HEK293 (cell line): ENCODE measurements at regions not wholly inside any gene's neighbourhood (a gene's known extent, or its start where the extent isn't known, plus 50 kb on each side); places are given as distances from the start of the nearest gene placed in this dataset.

Experiments
- CTCF ChIA-PET: fragments of 350-600 bp; formaldehyde crosslinking; extraction: SDS; loops from one replicate; lab custom pipeline; 2021; ENCODE audit warnings: antibody characterized with exemption; lab: Yijun Ruan, JAX
- POLR2A ChIA-PET: fragments of 300-600 bp; formaldehyde crosslinking; extraction: SDS; loops from one replicate; lab custom pipeline; 2020; ENCODE audit warnings: antibody characterized with exemption, inconsistent platforms; lab: Yijun Ruan, JAX
- H3K27ac ChIP-seq: fragments of 200-500 bp; sonication (Bioruptor generic); 2 replicates; pipeline ENCODE4 v1.5.1; 2014; ENCODE audit warnings: low read depth, low read length, control low read depth, inconsistent platforms; ENCODE audit errors: extremely low read depth
- H3K36me3 ChIP-seq, 2 experiments: fragments of 200-500 bp in 1 of 2; sonication (Bioruptor generic) in 1 of 2; 1 replicate in 1 of 2; 2 replicates in 1 of 2; pipeline ENCODE4 v1.5.1; 2014 to 2017; ENCODE audit warnings: inconsistent platforms in 2 of 2, low read length in 2 of 2; ENCODE audit not compliant: control insufficient read depth in 2 of 2, insufficient read depth in 1 of 2
- H3K4me1 ChIP-seq: fragments of 200-500 bp; sonication (Bioruptor generic); 2 replicates; pipeline ENCODE4 v1.5.1; 2014; ENCODE audit warnings: mild to moderate bottlenecking, low read length, inconsistent platforms; ENCODE audit not compliant: control insufficient read depth, insufficient read depth
- H3K4me3 ChIP-seq: 2 replicates; pipeline ENCODE4 v1.5.1; 2011; ENCODE audit warnings: low read depth, mild to moderate bottlenecking, control low read depth, low read length, moderate library complexity
- H3K9me3 ChIP-seq: fragments of 200-500 bp; sonication (Bioruptor generic); 2 replicates; pipeline ENCODE4 v1.5.1; 2014; ENCODE audit warnings: low read depth, low read length, inconsistent platforms; ENCODE audit not compliant: control insufficient read depth, insufficient read depth
- ATF2 ChIP-seq: fragments of 450-650 bp; formaldehyde crosslinking; IDR thresholded peaks from 2 replicates; pipeline ENCODE4 v1.5.1; 2016; ENCODE audit warnings: missing biosample characterization, missing genetic modification characterization, low read depth
- ELK4 ChIP-seq: IDR thresholded peaks from 2 replicates; pipeline ENCODE4 v1.6.1; 2011; ENCODE audit warnings: mild to moderate bottlenecking, low read depth, low read length, borderline replicate concordance
- HOXC10 ChIP-seq: sonication (generic); formaldehyde crosslinking; IDR thresholded peaks from 2 replicates; pipeline ENCODE4 v1.8.1; 2023; ENCODE audit warnings: mild to moderate bottlenecking, missing genetic modification reagents
- MEIS1 ChIP-seq: sonication (generic); formaldehyde crosslinking; IDR thresholded peaks from 2 replicates; pipeline ENCODE4 v1.8.1; 2022; ENCODE audit warnings: missing genetic modification reagents, mild to moderate bottlenecking, borderline replicate concordance
- PBX3 ChIP-seq: sonication (generic); formaldehyde crosslinking; IDR thresholded peaks from 2 replicates; pipeline ENCODE4 v1.8.1; 2022; ENCODE audit warnings: mild to moderate bottlenecking, moderate library complexity, missing genetic modification reagents
- REST ChIP-seq: fragments of 450-650 bp; formaldehyde crosslinking; IDR thresholded peaks from 2 replicates; pipeline ENCODE4 v1.5.1; 2016; ENCODE audit warnings: missing biosample characterization, missing genetic modification characterization
- SP2 ChIP-seq: fragments of 450-650 bp; formaldehyde crosslinking; IDR thresholded peaks from 2 replicates; pipeline ENCODE4 v1.5.1; 2016; ENCODE audit warnings: missing biosample characterization, missing genetic modification characterization
- WT1 ChIP-seq: fragments of 450-650 bp; formaldehyde crosslinking; IDR thresholded peaks from 2 replicates; pipeline ENCODE4 v1.5.1; 2016; ENCODE audit warnings: missing biosample characterization, missing genetic modification characterization
- ZBTB17 ChIP-seq: fragments of 450-650 bp; formaldehyde crosslinking; IDR thresholded peaks from 2 replicates; pipeline ENCODE4 v1.5.1; 2016; ENCODE audit warnings: missing biosample characterization, missing genetic modification characterization
- ZBTB20 ChIP-seq: fragments of 450-650 bp; formaldehyde crosslinking; IDR thresholded peaks from 2 replicates; pipeline ENCODE4 v1.5.1; 2016; ENCODE audit warnings: missing biosample characterization, missing genetic modification characterization
- ZBTB49 ChIP-seq: fragments of 450-650 bp; formaldehyde crosslinking; IDR thresholded peaks from 2 replicates; pipeline ENCODE4 v1.5.1; 2016; ENCODE audit warnings: missing biosample characterization, missing genetic modification characterization, low read depth
- ZNF138 ChIP-seq: fragments of 450-650 bp; formaldehyde crosslinking; IDR thresholded peaks from 2 replicates; pipeline ENCODE4 v1.5.1; 2016; ENCODE audit warnings: missing biosample characterization, missing genetic modification characterization, borderline replicate concordance
- ZNF280D ChIP-seq: fragments of 450-650 bp; formaldehyde crosslinking; IDR thresholded peaks from 2 replicates; pipeline ENCODE4 v1.5.1; 2016; ENCODE audit warnings: missing biosample characterization, missing genetic modification characterization
- ZNF48 ChIP-seq: fragments of 450-650 bp; formaldehyde crosslinking; IDR thresholded peaks from 2 replicates; pipeline ENCODE4 v1.5.1; 2016; ENCODE audit warnings: missing biosample characterization, missing genetic modification characterization
- ZNF501 ChIP-seq: fragments of 450-650 bp; formaldehyde crosslinking; IDR thresholded peaks from 2 replicates; pipeline ENCODE4 v1.5.1; 2016; ENCODE audit warnings: missing biosample characterization, missing genetic modification characterization
- ZNF558 ChIP-seq: fragments of 450-650 bp; formaldehyde crosslinking; IDR thresholded peaks from 2 replicates; pipeline ENCODE4 v1.5.1; 2016; ENCODE audit warnings: missing biosample characterization, missing genetic modification characterization
- ZNF596 ChIP-seq: fragments of 450-650 bp; IDR thresholded peaks from 2 replicates; pipeline ENCODE4 v1.5.0; 2018; ENCODE audit warnings: missing biosample characterization, mild to moderate bottlenecking, missing genetic modification characterization, moderate library complexity
- ZNF610 ChIP-seq: fragments of 450-650 bp; formaldehyde crosslinking; IDR thresholded peaks from 2 replicates; pipeline ENCODE4 v1.5.1; 2016; ENCODE audit warnings: missing biosample characterization, missing genetic modification characterization, borderline replicate concordance
- ZNF777 ChIP-seq: fragments of 450-650 bp; formaldehyde crosslinking; IDR thresholded peaks from 2 replicates; pipeline ENCODE4 v1.5.1; 2017; ENCODE audit warnings: missing biosample characterization, missing genetic modification characterization, borderline replicate concordance

- TF ChIP-seq ZBTB49 (tag by site-specific recombination) (no peak), PBX3 (no peak), ZNF280D (tag by site-specific recombination) (no peak), MEIS1 (CRISPR knock-in tag) (no peak), ATF2 (tag by site-specific recombination) (no peak), ELK4 (no peak), ZNF558 (tag by site-specific recombination) (no peak), HOXC10 (CRISPR knock-in tag) (no peak), ZNF777 (tag by site-specific recombination) (no peak), ZBTB20 (tag by site-specific recombination) (no peak), WT1 (tag by site-specific recombination) (no peak), ZBTB17 (tag by site-specific recombination) (no peak)
These were observed 157.4 kb upstream of the LYZL2 start (continued) for GRCh38 chr10:30786906-30787305.

GRCh38 chr10:30786131-30786530, 156.6 kb upstream of the LYZL2 start:
- CTCF ChIA-PET, result interaction anchor here (0.7 to 0.8 kb wide), 2 partner anchors 18 to 1023 kb away, joined by 3 to 5 read pairs; no protein-coding TSS in a partner anchor
- Histone ChIP-seq H3K36me3 (no peaks in the 10 kb centered on the region), H3K27ac (no peak overlapping the region), H3K4me1 (no peaks in the 10 kb centered on the region), H3K9me3 (no peaks in the 10 kb centered on the region), H3K4me3 (no peak overlapping the region)
- POLR2A ChIA-PET, result no interaction called here
- TF ChIP-seq SP2 (no peak), ZNF138 (tag by site-specific recombination) (no peak), REST (no peak), ZNF610 (tag by site-specific recombination) (no peak), ZNF501 (tag by site-specific recombination) (no peak), ZNF48 (no peak), ZNF596 (tag by site-specific recombination) (no peak)
